ENCODE measurements at regions not wholly inside any gene's neighbourhood (a gene's known extent, or its start where the extent isn't known, plus 50 kb on each side); places are given as distances from the start of the nearest gene placed in this dataset.
"Not testable (repeated sequence)": the region's sequence is repeated elsewhere in the genome, so short reads cannot be mapped to it uniquely, and the experiment has no call there.

DNA sequence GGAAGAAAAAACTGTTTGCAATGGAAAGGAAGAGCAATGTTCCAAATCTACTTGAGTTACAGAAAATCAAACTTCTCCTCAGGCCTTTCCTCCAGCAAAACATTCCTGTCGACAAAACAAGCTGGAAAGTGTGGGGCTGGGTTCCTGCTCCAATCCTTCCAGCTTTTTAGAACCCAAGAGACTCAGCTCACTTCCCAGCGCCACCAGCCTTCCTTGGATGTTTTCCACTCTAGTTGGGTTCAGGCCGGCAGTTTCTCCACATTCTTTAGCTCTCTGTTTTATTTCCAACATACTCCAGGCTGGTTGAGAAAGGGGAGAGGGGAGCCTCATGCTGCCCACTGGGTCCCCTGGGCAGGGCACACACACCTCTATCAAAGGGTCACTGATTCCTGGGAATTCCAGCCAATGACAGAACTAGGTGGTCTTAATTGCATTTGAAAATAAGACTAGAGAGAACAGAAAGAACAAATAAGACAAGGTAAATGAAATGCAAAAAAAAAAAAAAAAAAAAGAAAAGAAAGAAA is 287.5 kb upstream of the FRG1 start:
- DNase-seq (ENCODE audit: low read depth, low spot score); intact Hi-C loops (cut with micrococcal nuclease; ENCODE audit: unreplicated experiment); CTCF ChIA-PET; H3K27ac ChIP-seq (ENCODE audit: low read length); H3K36me3 ChIP-seq (ENCODE audit: control insufficient read depth, insufficient read depth, low read length); H3K4me3 ChIP-seq (ENCODE audit: low read depth in 2 of 2, low read length in 2 of 2); H3K27me3 ChIP-seq (ENCODE audit: control insufficient read depth, insufficient read depth, low read length); in situ Hi-C loops (cut with HindIII; ENCODE audit: low pct_unique_long_range_greater_than_20kb, low sequenced_read_pairs); POLR2A ChIA-PET; ATAC-seq; H3K9me3 ChIP-seq (ENCODE audit: control insufficient read depth, insufficient read depth, low read depth, low read length); BruUV-seq (replicated peaks); H3K4me1 ChIP-seq (ENCODE audit: control insufficient read depth, insufficient read depth, low read length): not testable (repeated sequence)

DNA sequence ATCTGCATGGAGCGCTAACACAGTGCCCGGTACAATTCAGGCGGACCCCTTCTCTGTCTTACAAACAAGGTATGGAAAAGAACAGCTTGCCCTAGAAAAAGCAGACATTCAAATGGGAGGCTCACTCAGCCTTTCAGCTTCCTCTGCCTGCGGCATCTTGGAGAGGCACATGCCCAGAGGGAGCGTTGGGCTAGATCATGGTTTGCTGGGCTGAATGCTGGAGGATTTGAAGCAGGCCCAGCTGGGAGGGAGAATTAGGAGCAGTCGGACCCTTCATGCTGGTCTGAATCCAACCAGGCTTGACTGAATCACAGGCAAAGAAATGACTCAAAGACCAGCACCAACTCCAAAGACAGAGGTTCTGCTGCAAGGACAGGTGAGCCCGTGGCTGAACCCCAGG is 286.7 kb upstream of the FRG1 start:
- ATAC-seq; DNase-seq (ENCODE audit: low read depth, low spot score); in situ Hi-C loops (cut with HindIII; ENCODE audit: low pct_unique_long_range_greater_than_20kb, low sequenced_read_pairs); H3K36me3 ChIP-seq (ENCODE audit: control insufficient read depth, insufficient read depth, low read length); H3K9me3 ChIP-seq (ENCODE audit: control insufficient read depth, insufficient read depth, low read depth, low read length); POLR2A ChIA-PET; intact Hi-C loops (cut with micrococcal nuclease; ENCODE audit: unreplicated experiment); CTCF ChIA-PET; BruUV-seq (replicated peaks); H3K27me3 ChIP-seq (ENCODE audit: control insufficient read depth, insufficient read depth, low read length); H3K27ac ChIP-seq (ENCODE audit: low read length); H3K4me3 ChIP-seq (ENCODE audit: low read depth in 2 of 2, low read length in 2 of 2); H3K4me1 ChIP-seq (ENCODE audit: control insufficient read depth, insufficient read depth, low read length): not testable (repeated sequence)

DNA sequence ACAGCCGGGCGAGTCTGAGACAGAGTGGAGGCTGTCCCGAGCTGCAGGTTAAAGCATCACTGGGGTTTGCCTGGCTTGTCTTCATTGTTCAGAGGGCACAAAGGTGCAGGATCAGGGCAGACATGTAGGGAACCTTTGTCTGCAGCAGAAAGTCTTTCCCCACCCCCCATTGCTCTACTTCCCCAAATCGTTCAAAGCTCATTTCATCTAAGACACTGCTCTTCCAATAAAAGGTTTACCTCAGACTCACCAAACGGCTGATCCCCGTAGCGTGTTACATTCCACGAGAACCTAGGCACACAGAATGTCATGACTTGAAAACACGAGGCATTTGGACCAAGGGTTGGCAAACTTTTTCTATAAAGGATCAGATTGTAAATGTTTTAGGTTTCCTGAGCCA is 286.3 kb upstream of the FRG1 start:
- intact Hi-C loops (cut with micrococcal nuclease; ENCODE audit: unreplicated experiment); BruUV-seq (replicated peaks); DNase-seq (ENCODE audit: low read depth, low spot score); POLR2A ChIA-PET; ATAC-seq; CTCF ChIA-PET; H3K4me3 ChIP-seq (ENCODE audit: low read depth in 2 of 2, low read length in 2 of 2); H3K36me3 ChIP-seq (ENCODE audit: control insufficient read depth, insufficient read depth, low read length); H3K27ac ChIP-seq (ENCODE audit: low read length); in situ Hi-C loops (cut with HindIII; ENCODE audit: low pct_unique_long_range_greater_than_20kb, low sequenced_read_pairs); H3K9me3 ChIP-seq (ENCODE audit: control insufficient read depth, insufficient read depth, low read depth, low read length); H3K4me1 ChIP-seq (ENCODE audit: control insufficient read depth, insufficient read depth, low read length); H3K27me3 ChIP-seq (ENCODE audit: control insufficient read depth, insufficient read depth, low read length): not testable (repeated sequence)

DNA sequence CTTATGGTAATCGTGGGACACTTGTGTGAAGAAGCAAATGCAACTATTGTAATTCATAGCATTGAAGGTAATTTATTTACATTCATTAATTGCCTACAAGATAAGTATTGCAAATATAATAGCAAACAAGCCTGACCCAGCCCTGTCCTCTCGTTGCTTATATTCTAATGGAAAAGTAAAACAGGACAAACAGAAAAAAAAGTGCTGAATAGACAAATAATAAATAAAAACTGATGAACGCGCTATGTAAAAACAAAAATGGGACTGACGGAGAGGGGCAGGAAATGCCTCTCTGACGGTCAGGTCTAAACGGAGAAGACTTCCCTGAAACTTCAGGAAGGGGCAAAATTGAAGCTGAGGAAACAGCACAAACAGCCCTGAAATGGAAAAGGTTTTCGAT is 284.9 kb upstream of the FRG1 start:
- CTCF ChIA-PET; intact Hi-C loops (cut with micrococcal nuclease; ENCODE audit: unreplicated experiment); H3K4me1 ChIP-seq (ENCODE audit: control insufficient read depth, insufficient read depth, low read length); BruUV-seq (replicated peaks); DNase-seq (ENCODE audit: low read depth, low spot score); H3K9me3 ChIP-seq (ENCODE audit: control insufficient read depth, insufficient read depth, low read depth, low read length); H3K27ac ChIP-seq (ENCODE audit: low read length); ATAC-seq; H3K4me3 ChIP-seq (ENCODE audit: low read depth in 2 of 2, low read length in 2 of 2); H3K36me3 ChIP-seq (ENCODE audit: control insufficient read depth, insufficient read depth, low read length); POLR2A ChIA-PET; in situ Hi-C loops (cut with HindIII; ENCODE audit: low pct_unique_long_range_greater_than_20kb, low sequenced_read_pairs); H3K27me3 ChIP-seq (ENCODE audit: control insufficient read depth, insufficient read depth, low read length): not testable (repeated sequence)

DNA sequence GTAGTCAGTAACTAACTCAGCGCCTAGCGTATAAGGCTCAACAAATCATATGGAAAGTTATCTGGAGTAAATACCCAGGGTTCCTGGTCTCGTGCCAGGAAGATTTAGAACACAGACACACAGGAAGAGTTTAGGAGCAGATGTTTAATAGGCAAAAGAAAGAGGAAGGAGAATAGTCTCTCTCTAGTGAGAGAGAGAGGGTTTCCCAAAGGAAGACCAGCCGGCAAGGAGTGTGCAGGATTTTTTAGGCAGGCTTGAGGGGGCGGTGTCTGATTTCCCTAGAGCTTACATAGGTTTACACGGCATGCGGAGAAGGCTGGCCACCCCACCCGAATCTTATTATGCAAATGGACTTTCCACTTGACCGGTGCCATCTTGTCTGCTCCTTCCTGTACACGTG is 284.0 kb upstream of the FRG1 start:
- Histone ChIP-seq H3K9me3 (ENCODE audit: control insufficient read depth, insufficient read depth, low read depth, low read length) (no peaks in the 10 kb centered on the region), H3K36me3 (ENCODE audit: control insufficient read depth, insufficient read depth, low read length) (no peaks in the 10 kb centered on the region), H3K27me3 (ENCODE audit: control insufficient read depth, insufficient read depth, low read length) (no peaks in the 10 kb centered on the region), H3K4me1 (ENCODE audit: control insufficient read depth, insufficient read depth, low read length) (no peaks in the 10 kb centered on the region), H3K4me3 (ENCODE audit: low read depth in 2 of 2, low read length in 2 of 2) (no peak overlapping the region), H3K27ac (ENCODE audit: low read length) (no peak overlapping the region)
- ATAC-seq: no peak
- in situ Hi-C loops (cut with HindIII; ENCODE audit: low pct_unique_long_range_greater_than_20kb, low sequenced_read_pairs) (no loop called here), intact Hi-C loops (cut with micrococcal nuclease; ENCODE audit: unreplicated experiment) (no loop called here)
- no peak for TF ChIP-seq TCF7L2 (IDR thresholded peaks at IDR 0.05; ENCODE audit: low read depth, low read length)
- TF ChIP-seq POLR2AphosphoS5 (IDR thresholded peaks at IDR 0.05; ENCODE audit: low read depth, low read length): no peak
- TF ChIP-seq, protein P1, sequence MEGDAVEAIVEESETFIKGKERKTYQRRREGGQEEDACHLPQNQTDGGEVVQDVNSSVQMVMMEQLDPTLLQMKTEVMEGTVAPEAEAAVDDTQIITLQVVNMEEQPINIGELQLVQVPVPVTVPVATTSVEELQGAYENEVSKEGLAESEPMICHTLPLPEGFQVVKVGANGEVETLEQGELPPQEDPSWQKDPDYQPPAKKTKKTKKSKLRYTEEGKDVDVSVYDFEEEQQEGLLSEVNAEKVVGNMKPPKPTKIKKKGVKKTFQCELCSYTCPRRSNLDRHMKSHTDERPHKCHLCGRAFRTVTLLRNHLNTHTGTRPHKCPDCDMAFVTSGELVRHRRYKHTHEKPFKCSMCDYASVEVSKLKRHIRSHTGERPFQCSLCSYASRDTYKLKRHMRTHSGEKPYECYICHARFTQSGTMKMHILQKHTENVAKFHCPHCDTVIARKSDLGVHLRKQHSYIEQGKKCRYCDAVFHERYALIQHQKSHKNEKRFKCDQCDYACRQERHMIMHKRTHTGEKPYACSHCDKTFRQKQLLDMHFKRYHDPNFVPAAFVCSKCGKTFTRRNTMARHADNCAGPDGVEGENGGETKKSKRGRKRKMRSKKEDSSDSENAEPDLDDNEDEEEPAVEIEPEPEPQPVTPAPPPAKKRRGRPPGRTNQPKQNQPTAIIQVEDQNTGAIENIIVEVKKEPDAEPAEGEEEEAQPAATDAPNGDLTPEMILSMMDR (IDR thresholded peaks at IDR 0.05): no peak
- ChIA-PET POLR2A (no interaction called here), CTCF (no interaction called here)
- no peak for DNase-seq (ENCODE audit: low read depth, low spot score)
- BruUV-seq (replicated peaks): no TSS peak

DNA sequence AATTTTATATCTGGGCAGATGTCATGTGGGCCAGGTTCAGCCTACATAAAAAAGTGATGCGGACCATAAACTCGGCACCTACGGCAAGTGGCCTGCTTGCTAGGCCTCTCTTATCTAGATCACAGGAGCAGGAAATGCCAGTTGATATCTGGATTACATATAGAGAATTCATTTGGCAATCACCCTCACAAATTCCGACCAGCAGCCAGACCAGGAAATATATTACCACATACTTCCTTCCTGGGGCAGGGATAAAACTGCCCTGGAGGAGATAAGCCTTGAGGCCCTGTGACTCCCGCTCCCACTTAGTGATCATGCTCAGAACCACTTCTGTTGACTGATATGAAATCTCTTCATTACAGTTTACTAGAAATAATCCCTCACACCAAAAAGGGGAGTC is 282.4 kb upstream of the FRG1 start:
- BruUV-seq (replicated peaks); CTCF ChIA-PET; H3K9me3 ChIP-seq (ENCODE audit: control insufficient read depth, insufficient read depth, low read depth, low read length); ATAC-seq; H3K4me3 ChIP-seq (ENCODE audit: low read depth in 2 of 2, low read length in 2 of 2); in situ Hi-C loops (cut with HindIII; ENCODE audit: low pct_unique_long_range_greater_than_20kb, low sequenced_read_pairs); H3K4me1 ChIP-seq (ENCODE audit: control insufficient read depth, insufficient read depth, low read length); H3K36me3 ChIP-seq (ENCODE audit: control insufficient read depth, insufficient read depth, low read length); H3K27me3 ChIP-seq (ENCODE audit: control insufficient read depth, insufficient read depth, low read length); DNase-seq (ENCODE audit: low read depth, low spot score); H3K27ac ChIP-seq (ENCODE audit: low read length); POLR2A ChIA-PET; intact Hi-C loops (cut with micrococcal nuclease; ENCODE audit: unreplicated experiment): not testable (repeated sequence)

DNA sequence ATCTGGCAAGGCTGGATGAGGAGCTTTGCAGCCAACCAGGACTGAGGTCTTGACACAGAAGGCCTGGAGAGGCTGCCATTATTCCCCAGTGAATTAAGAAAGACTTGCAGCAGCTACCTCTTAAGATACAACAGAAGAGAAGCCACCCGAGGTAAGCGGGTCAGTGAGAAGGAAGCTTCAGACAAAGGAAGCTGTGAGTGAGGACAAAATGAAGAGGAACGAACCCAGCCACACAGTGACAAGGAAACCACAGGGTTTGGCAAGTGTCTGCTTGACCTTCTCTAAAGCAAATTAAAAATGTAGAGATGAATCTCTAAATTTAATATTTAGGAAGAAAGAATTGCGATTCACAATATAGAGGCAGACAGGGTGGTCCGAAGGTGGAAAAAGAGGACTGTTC is 281.8 kb upstream of the FRG1 start:
- H3K27me3 ChIP-seq (ENCODE audit: control insufficient read depth, insufficient read depth, low read length); ATAC-seq; POLR2A ChIA-PET; H3K36me3 ChIP-seq (ENCODE audit: control insufficient read depth, insufficient read depth, low read length); BruUV-seq (replicated peaks); H3K4me1 ChIP-seq (ENCODE audit: control insufficient read depth, insufficient read depth, low read length); H3K27ac ChIP-seq (ENCODE audit: low read length); CTCF ChIA-PET; intact Hi-C loops (cut with micrococcal nuclease; ENCODE audit: unreplicated experiment); in situ Hi-C loops (cut with HindIII; ENCODE audit: low pct_unique_long_range_greater_than_20kb, low sequenced_read_pairs); H3K4me3 ChIP-seq (ENCODE audit: low read depth in 2 of 2, low read length in 2 of 2); DNase-seq (ENCODE audit: low read depth, low spot score); H3K9me3 ChIP-seq (ENCODE audit: control insufficient read depth, insufficient read depth, low read depth, low read length): not testable (repeated sequence)
